ENCODE measurements at regions not wholly inside any gene's neighbourhood (a gene's known extent, or its start where the extent isn't known, plus 50 kb on each side); places are given as distances from the start of the nearest gene placed in this dataset.

DNA sequence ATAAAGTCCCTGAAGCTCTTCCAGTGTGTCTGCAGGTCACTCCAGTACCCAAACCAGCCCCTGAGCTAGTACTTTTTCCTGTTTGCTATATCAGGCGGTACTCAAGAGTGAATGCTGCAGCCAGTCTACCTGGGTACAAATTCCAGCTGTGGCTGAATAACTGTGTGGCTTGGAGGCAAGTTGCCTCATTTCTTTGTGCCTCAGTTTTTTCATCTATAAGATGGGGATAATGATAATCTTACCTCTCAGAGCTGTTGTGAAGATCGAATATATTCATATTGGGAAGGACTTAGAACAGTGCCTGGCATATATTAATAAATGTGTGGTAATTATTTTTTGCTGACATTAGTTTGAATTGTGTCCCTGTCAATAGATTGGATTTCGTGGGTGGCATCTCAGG is 191.2 kb downstream of the WDR11 start:
- no peaks in the 10 kb centered on the region for H3K79me2 ChIP-seq (ENCODE audit: control insufficient read depth, insufficient read depth, low read length)
- H3K79me1 ChIP-seq (ENCODE audit: low read length) = no peaks in the 10 kb centered on the region
- H3K56ac ChIP-seq (ENCODE audit: low read length) = no peak overlapping the region
- DNase-seq = no peak
- H3K36me3 ChIP-seq (ENCODE audit: control insufficient read depth, insufficient read depth, low read length) = no peaks in the 10 kb centered on the region
- H2BK5ac ChIP-seq (ENCODE audit: low read length) = no peak overlapping the region
- H3K23ac ChIP-seq (ENCODE audit: low read length) = no peak overlapping the region
- no peak overlapping the region for H4K5ac ChIP-seq (ENCODE audit: low read length)
- no peaks in the 10 kb centered on the region for H3K27me3 ChIP-seq (ENCODE audit: insufficient read depth, low read length, poor library complexity)
- H3K4me2 ChIP-seq (ENCODE audit: low read length) = no peak overlapping the region
- no peak overlapping the region for H3K9ac ChIP-seq (ENCODE audit: low read length)
- H4K8ac ChIP-seq (ENCODE audit: low read depth, low read length) = no peak overlapping the region
- no peak overlapping the region for H3K18ac ChIP-seq (ENCODE audit: low read length)
- no peak overlapping the region for H2BK120ac ChIP-seq (ENCODE audit: low read depth, low read length)
- no CpG with 5 or more reads among the region's 3 CpGs for WGBS (ENCODE audit: extremely low coverage, insufficient coverage, low lambda C conversion rate)
- H2AK5ac ChIP-seq (ENCODE audit: low read length) = no peak overlapping the region
- H2BK15ac ChIP-seq (replicated peaks; ENCODE audit: low read depth) = no peak overlapping the region
- no peaks in the 10 kb centered on the region for H3K4me1 ChIP-seq (ENCODE audit: control insufficient read depth, low read depth, low read length)
- no peak overlapping the region for H3K4me3 ChIP-seq (ENCODE audit: low read length)
- no peak overlapping the region for H3K4ac ChIP-seq (ENCODE audit: low read depth, low read length)
- no peak overlapping the region for H3K27ac ChIP-seq (ENCODE audit: low read depth, low read length)

DNA sequence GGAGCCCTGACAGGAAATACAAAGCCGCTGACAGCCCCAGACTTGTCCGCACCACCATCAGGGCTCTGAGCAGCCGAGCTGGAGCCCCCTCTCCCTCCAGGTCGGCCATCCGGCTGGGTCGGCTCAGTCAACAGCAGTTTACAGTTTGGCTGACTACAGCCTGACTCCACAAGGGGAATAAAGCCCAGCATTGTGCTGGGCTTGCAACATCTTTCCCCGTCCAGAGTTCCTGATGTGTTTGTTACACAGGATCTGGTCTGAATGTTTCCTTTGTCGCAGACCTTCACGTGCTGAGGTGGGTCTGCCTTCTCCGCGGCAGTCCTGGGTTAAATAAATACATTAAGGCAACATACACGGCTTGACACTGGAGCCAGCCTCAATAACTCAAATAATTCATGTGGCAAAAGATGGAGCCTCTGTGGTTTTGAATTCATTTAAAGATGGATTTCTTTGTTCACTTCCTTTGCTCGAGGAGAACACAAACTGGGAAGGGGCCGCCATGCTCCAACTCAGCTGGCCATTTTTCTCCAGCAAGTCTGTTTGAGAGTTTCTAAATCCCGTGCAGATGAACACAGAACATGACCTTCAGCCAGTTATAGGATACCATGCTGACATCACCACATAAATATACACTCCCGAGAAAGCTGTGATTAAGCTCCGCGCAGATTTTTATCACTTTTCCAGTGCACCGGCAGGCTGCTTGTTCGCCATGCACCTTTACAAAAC is 192.1 kb downstream of the WDR11 start:
- no peak for DNase-seq
- no peaks in the 10 kb centered on the region for H3K79me1 ChIP-seq (ENCODE audit: low read length)

DNA sequence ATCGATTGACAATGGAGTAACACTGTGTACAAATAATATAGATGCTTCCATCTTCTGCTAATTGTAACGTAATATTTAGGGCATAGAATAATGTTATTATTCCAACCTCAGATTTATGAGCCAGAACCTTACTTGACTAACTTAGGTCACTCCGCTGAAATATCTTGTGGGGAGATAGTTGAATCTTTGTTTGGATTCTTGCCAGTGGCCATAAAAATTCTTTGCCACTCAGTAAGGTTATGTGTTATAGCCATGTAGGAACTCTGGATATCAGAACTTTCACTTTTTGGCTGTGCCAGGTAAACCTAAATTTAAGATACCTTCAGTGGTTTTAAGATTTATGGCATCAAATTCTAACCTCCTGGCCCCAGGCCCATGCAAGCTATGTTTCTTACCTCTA is 197.6 kb downstream of the WDR11 start:
- H2AK5ac ChIP-seq (ENCODE audit: low read length) = no peak overlapping the region
- DNase-seq = no peak
- no peak overlapping the region for H3K23ac ChIP-seq (ENCODE audit: low read length)
- H3K18ac ChIP-seq (ENCODE audit: low read length) = no peak overlapping the region
- no peaks in the 10 kb centered on the region for H3K4me1 ChIP-seq (ENCODE audit: control insufficient read depth, low read depth, low read length)
- H3K4me3 ChIP-seq (ENCODE audit: low read length) = no peak overlapping the region
- H3K9ac ChIP-seq (ENCODE audit: low read length) = no peak overlapping the region
- H3K27ac ChIP-seq (ENCODE audit: low read depth, low read length) = no peak overlapping the region
- no peaks in the 10 kb centered on the region for H3K36me3 ChIP-seq (ENCODE audit: control insufficient read depth, insufficient read depth, low read length)
- no peak overlapping the region for H2BK120ac ChIP-seq (ENCODE audit: low read depth, low read length)
- no peaks in the 10 kb centered on the region for H3K27me3 ChIP-seq (ENCODE audit: insufficient read depth, low read length, poor library complexity)
- H3K79me2 ChIP-seq (ENCODE audit: control insufficient read depth, insufficient read depth, low read length) = no peaks in the 10 kb centered on the region
- H3K56ac ChIP-seq (ENCODE audit: low read length) = no peak overlapping the region
- H4K8ac ChIP-seq (ENCODE audit: low read depth, low read length) = no peak overlapping the region
- no CpG with 5 or more reads among the region's 3 CpGs for WGBS (ENCODE audit: extremely low coverage, insufficient coverage, low lambda C conversion rate)
- no peaks in the 10 kb centered on the region for H3K79me1 ChIP-seq (ENCODE audit: low read length)
- no peak overlapping the region for H4K5ac ChIP-seq (ENCODE audit: low read length)
- no peak overlapping the region for H2BK15ac ChIP-seq (replicated peaks; ENCODE audit: low read depth)
- H3K4ac ChIP-seq (ENCODE audit: low read depth, low read length) = no peak overlapping the region
- no peak overlapping the region for H3K4me2 ChIP-seq (ENCODE audit: low read length)
- H2BK5ac ChIP-seq (ENCODE audit: low read length) = no peak overlapping the region

More for the DNA sequence above, 192.1 kb downstream of the WDR11 start:
- Histone ChIP-seq H2BK120ac (ENCODE audit: low read depth, low read length) (no peak overlapping the region), H3K4ac (ENCODE audit: low read depth, low read length) (no peak overlapping the region), H4K8ac (ENCODE audit: low read depth, low read length) (no peak overlapping the region), H3K56ac (ENCODE audit: low read length) (no peak overlapping the region), H3K36me3 (ENCODE audit: control insufficient read depth, insufficient read depth, low read length) (no peaks in the 10 kb centered on the region), H2BK15ac (replicated peaks; ENCODE audit: low read depth) (no peak overlapping the region), H3K4me2 (ENCODE audit: low read length) (no peak overlapping the region), H3K9ac (ENCODE audit: low read length) (no peak overlapping the region), H3K27ac (ENCODE audit: low read depth, low read length) (no peak overlapping the region), H3K4me3 (ENCODE audit: low read length) (no peak overlapping the region), H3K4me1 (ENCODE audit: control insufficient read depth, low read depth, low read length) (no peaks in the 10 kb centered on the region), H4K5ac (ENCODE audit: low read length) (no peak overlapping the region), H3K23ac (ENCODE audit: low read length) (no peak overlapping the region), H3K18ac (ENCODE audit: low read length) (no peak overlapping the region), H3K79me2 (ENCODE audit: control insufficient read depth, insufficient read depth, low read length) (no peaks in the 10 kb centered on the region), H3K27me3 (ENCODE audit: insufficient read depth, low read length, poor library complexity) (no peaks in the 10 kb centered on the region), H2BK5ac (ENCODE audit: low read length) (no peak overlapping the region), H2AK5ac (ENCODE audit: low read length) (no peak overlapping the region)
- no CpG with 5 or more reads among the region's 20 CpGs for whole genome bisulfite sequencing (ENCODE audit: extremely low coverage, insufficient coverage, low lambda C conversion rate)

DNA sequence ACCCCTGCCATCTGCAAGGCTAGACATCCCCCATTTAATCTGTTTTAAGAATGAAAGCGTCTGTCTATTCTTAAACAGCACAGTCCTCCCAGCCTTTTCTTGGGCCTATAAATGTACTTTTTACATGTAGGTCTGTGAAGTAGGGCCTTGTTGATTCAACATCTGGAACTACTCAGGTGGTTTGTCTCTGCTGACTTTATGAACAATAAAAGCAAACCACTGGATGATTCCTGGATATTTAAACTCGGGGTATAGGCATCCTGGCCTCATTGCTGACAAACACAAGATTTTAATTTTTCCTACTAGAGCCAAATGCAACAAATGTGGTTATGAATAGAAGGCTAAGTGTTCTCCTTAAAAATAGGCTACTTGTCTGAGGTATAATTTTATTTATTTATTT is 198.3 kb downstream of the WDR11 start:
- H3K23ac ChIP-seq (ENCODE audit: low read length) = no peak overlapping the region
- no peaks in the 10 kb centered on the region for H3K79me1 ChIP-seq (ENCODE audit: low read length)
- no peak overlapping the region for H3K56ac ChIP-seq (ENCODE audit: low read length)
- H3K79me2 ChIP-seq (ENCODE audit: control insufficient read depth, insufficient read depth, low read length) = no peaks in the 10 kb centered on the region
- no peak overlapping the region for H3K4ac ChIP-seq (ENCODE audit: low read depth, low read length)
- H3K4me2 ChIP-seq (ENCODE audit: low read length) = no peak overlapping the region
- WGBS (ENCODE audit: extremely low coverage, insufficient coverage, low lambda C conversion rate) = no CpG with 5 or more reads among the region's 2 CpGs
- H3K36me3 ChIP-seq (ENCODE audit: control insufficient read depth, insufficient read depth, low read length) = no peaks in the 10 kb centered on the region
- no peak overlapping the region for H4K8ac ChIP-seq (ENCODE audit: low read depth, low read length)
- no peak overlapping the region for H3K18ac ChIP-seq (ENCODE audit: low read length)
- no peak overlapping the region for H3K9ac ChIP-seq (ENCODE audit: low read length)
- no peaks in the 10 kb centered on the region for H3K4me1 ChIP-seq (ENCODE audit: control insufficient read depth, low read depth, low read length)
- no peaks in the 10 kb centered on the region for H3K27me3 ChIP-seq (ENCODE audit: insufficient read depth, low read length, poor library complexity)
- H2AK5ac ChIP-seq (ENCODE audit: low read length) = no peak overlapping the region
- no peak overlapping the region for H2BK15ac ChIP-seq (replicated peaks; ENCODE audit: low read depth)
- H3K27ac ChIP-seq (ENCODE audit: low read depth, low read length) = no peak overlapping the region
- DNase-seq = no peak
- no peak overlapping the region for H3K4me3 ChIP-seq (ENCODE audit: low read length)
- no peak overlapping the region for H4K5ac ChIP-seq (ENCODE audit: low read length)
- no peak overlapping the region for H2BK5ac ChIP-seq (ENCODE audit: low read length)
- H2BK120ac ChIP-seq (ENCODE audit: low read depth, low read length) = no peak overlapping the region

DNA sequence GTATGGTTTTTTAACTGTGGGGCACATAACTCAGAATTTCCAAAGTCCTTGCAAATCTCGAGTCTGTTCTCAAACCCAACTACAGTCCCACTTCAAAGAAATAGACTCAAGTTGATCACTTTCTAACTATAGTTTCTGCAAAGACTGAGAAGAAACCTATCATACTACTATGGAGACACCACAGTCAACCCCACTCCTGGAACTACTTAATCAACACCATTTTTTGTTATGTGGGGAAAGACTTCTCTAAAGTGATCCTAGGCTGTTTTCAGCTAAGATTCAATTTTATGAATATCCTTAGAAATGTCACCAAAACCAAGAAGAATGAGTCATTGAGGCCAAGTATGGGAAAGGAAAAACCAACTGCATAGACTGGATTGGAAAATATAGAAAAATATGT is 198.8 kb downstream of the WDR11 start:
- Histone ChIP-seq H3K18ac (ENCODE audit: low read length) (no peak overlapping the region), H3K4me2 (ENCODE audit: low read length) (no peak overlapping the region), H3K79me2 (ENCODE audit: control insufficient read depth, insufficient read depth, low read length) (no peaks in the 10 kb centered on the region), H4K8ac (ENCODE audit: low read depth, low read length) (no peak overlapping the region), H3K4ac (ENCODE audit: low read depth, low read length) (no peak overlapping the region), H2BK120ac (ENCODE audit: low read depth, low read length) (no peak overlapping the region), H3K4me1 (ENCODE audit: control insufficient read depth, low read depth, low read length) (no peaks in the 10 kb centered on the region), H3K36me3 (ENCODE audit: control insufficient read depth, insufficient read depth, low read length) (no peaks in the 10 kb centered on the region), H3K4me3 (ENCODE audit: low read length) (no peak overlapping the region), H3K9ac (ENCODE audit: low read length) (no peak overlapping the region), H2AK5ac (ENCODE audit: low read length) (no peak overlapping the region), H3K27ac (ENCODE audit: low read depth, low read length) (no peak overlapping the region), H3K79me1 (ENCODE audit: low read length) (no peaks in the 10 kb centered on the region), H3K23ac (ENCODE audit: low read length) (no peak overlapping the region), H2BK15ac (replicated peaks; ENCODE audit: low read depth) (no peak overlapping the region), H2BK5ac (ENCODE audit: low read length) (no peak overlapping the region), H3K27me3 (ENCODE audit: insufficient read depth, low read length, poor library complexity) (no peaks in the 10 kb centered on the region), H4K5ac (ENCODE audit: low read length) (no peak overlapping the region), H3K56ac (ENCODE audit: low read length) (no peak overlapping the region)
- WGBS (ENCODE audit: extremely low coverage, insufficient coverage, low lambda C conversion rate) = no CpG with 5 or more reads among the region's 1 CpG
- DNase-seq = no peak

DNA sequence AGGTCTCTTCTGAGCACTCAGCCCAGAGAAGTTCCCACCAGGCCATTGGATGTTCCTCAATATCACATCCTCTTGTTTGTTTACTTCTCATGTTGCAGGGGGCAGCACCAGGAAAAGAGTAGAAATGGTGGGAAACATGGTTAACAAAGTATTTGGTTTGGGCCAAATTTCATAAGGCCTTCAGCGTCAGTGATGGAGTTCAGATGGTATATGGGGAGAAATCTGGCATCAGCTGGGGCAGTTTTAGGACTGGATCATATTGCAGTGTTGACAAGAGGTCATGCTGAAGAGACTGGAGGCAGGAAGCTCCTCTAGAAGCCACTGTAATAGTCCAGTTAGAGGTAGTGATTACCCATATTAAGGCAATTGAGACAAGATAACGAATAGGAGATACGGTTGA is 200.0 kb downstream of the WDR11 start:
- Histone ChIP-seq H3K56ac (ENCODE audit: low read length) (no peak overlapping the region), H2AK5ac (ENCODE audit: low read length) (no peak overlapping the region), H2BK5ac (ENCODE audit: low read length) (no peak overlapping the region), H4K8ac (ENCODE audit: low read depth, low read length) (no peak overlapping the region), H3K4me2 (ENCODE audit: low read length) (no peak overlapping the region), H3K27ac (ENCODE audit: low read depth, low read length) (no peak overlapping the region), H3K79me2 (ENCODE audit: control insufficient read depth, insufficient read depth, low read length) (no peaks in the 10 kb centered on the region), H3K4ac (ENCODE audit: low read depth, low read length) (no peak overlapping the region), H2BK120ac (ENCODE audit: low read depth, low read length) (no peak overlapping the region), H2BK15ac (replicated peaks; ENCODE audit: low read depth) (no peak overlapping the region), H3K27me3 (ENCODE audit: insufficient read depth, low read length, poor library complexity) (no peaks in the 10 kb centered on the region), H4K5ac (ENCODE audit: low read length) (no peak overlapping the region), H3K4me3 (ENCODE audit: low read length) (no peak overlapping the region), H3K36me3 (ENCODE audit: control insufficient read depth, insufficient read depth, low read length) (no peaks in the 10 kb centered on the region), H3K18ac (ENCODE audit: low read length) (no peak overlapping the region), H3K9ac (ENCODE audit: low read length) (no peak overlapping the region), H3K4me1 (ENCODE audit: control insufficient read depth, low read depth, low read length) (no peaks in the 10 kb centered on the region), H3K79me1 (ENCODE audit: low read length) (no peaks in the 10 kb centered on the region), H3K23ac (ENCODE audit: low read length) (no peak overlapping the region)
- no peak for DNase-seq
- no CpG with 5 or more reads among the region's 3 CpGs for WGBS (ENCODE audit: extremely low coverage, insufficient coverage, low lambda C conversion rate)
